ENCODE measurements at regions not wholly inside any gene's neighbourhood (a gene's known extent, or its start where the extent isn't known, plus 50 kb on each side); places are given as distances from the start of the nearest gene placed in this dataset.

- TF ChIP-seq CTCF (conservative IDR thresholded peaks at IDR 0.05; ENCODE audit: low read depth in 2 of 2) (no peak), CREB1 (CRISPR knock-in tag; IDR thresholded peaks at IDR 0.05; ENCODE audit: low read depth) (no peak), EZH2phosphoT487 (IDR thresholded peaks at IDR 0.05; ENCODE audit: unreplicated experiment) (no peak), STAT1 (IDR thresholded peaks at IDR 0.05; ENCODE audit: unreplicated experiment) (no peak), REST (IDR thresholded peaks at IDR 0.05; ENCODE audit: unreplicated experiment) (no peak), EZH2 (IDR thresholded peaks at IDR 0.05; ENCODE audit: low read depth, unreplicated experiment) (no peak), ZNF331 (CRISPR knock-in tag; IDR thresholded peaks at IDR 0.05; ENCODE audit: low read depth) (no peak), POLR2AphosphoS5 (IDR thresholded peaks at IDR 0.05; ENCODE audit: low read depth) (no peak), ETS1 (IDR thresholded peaks at IDR 0.05) (no peak), JUNB (IDR thresholded peaks at IDR 0.05; ENCODE audit: unreplicated experiment) (no peak), NANOG (IDR thresholded peaks at IDR 0.05; ENCODE audit: borderline replicate concordance) (no peak), ZNF462 (CRISPR knock-in tag; IDR thresholded peaks at IDR 0.05) (no peak), ZNF114 (CRISPR knock-in tag; IDR thresholded peaks at IDR 0.05) (no peak)
These were observed 167.0 kb downstream of the TBX18 start for GRCh38 chr6:84597238-84597875.
